Caco-2 (cell line): ENCODE measurements at regions not wholly inside any gene's neighbourhood (a gene's known extent, or its start where the extent isn't known, plus 50 kb on each side); places are given as distances from the start of the nearest gene placed in this dataset.

ENCODE experiments used
- BruUV-seq: library from RNA; stranded (reverse); fragments of 400-500 nt; replicated peaks from 2 replicates; lab custom pipeline; 2021; lab: Mats Ljungman, UMichigan
- CTCF ChIA-PET: fragments of 300-600 bp; sonication (Branson Sonifier 250); formaldehyde crosslinking; loops from one replicate; lab custom pipeline; 2022; ENCODE audit warnings: antibody characterized with exemption; lab: Charles Lee
- POLR2A ChIA-PET: fragments of 300-600 bp; sonication (Branson Sonifier 250); formaldehyde crosslinking; loops from one replicate; lab custom pipeline; 2022; ENCODE audit warnings: antibody characterized with exemption; lab: Charles Lee
- DNase-seq, 2 experiments: peaks; one replicate each; pipeline versions ENCODE4 v3.0.0 to v3.0.0-alpha.2; 2020 to 2022
- H3K27me3 ChIP-seq: replicated peaks from 2 replicates; pipeline ENCODE4 v1.6.0; 2011; ENCODE audit warnings: low read length; ENCODE audit not compliant: control insufficient read depth, insufficient read depth
- H3K36me3 ChIP-seq: 2 replicates; pipeline ENCODE4 v1.5.1; 2011; ENCODE audit warnings: low read length; ENCODE audit not compliant: control insufficient read depth, insufficient read depth
- H3K4me1 ChIP-seq: fragments of 250-450 bp; sonication (Bioruptor Pico); 2 replicates; pipeline ENCODE4 v1.5.1; 2020; ENCODE audit warnings: mild to moderate bottlenecking
- H3K4me3 ChIP-seq: 2 replicates; pipeline ENCODE4 v1.5.1; 2011; ENCODE audit warnings: low read depth, mild to moderate bottlenecking, control low read depth, low read length
- H3K9me3 ChIP-seq: fragments of 250-450 bp; sonication (Bioruptor Pico); 2 replicates; pipeline ENCODE4 v1.5.1; 2020; ENCODE audit warnings: mild to moderate bottlenecking, moderate library complexity
- H3K27ac Mint-ChIP-seq: one replicate; pipeline ENCODE4 v1.8.0; 2022; ENCODE audit warnings: mixed read lengths; ENCODE audit not compliant: unreplicated experiment
- H3K27me3 Mint-ChIP-seq: one replicate; pipeline ENCODE4 v1.8.0; 2022; ENCODE audit warnings: mixed read lengths; ENCODE audit not compliant: insufficient read depth, unreplicated experiment
- H3K36me3 Mint-ChIP-seq: one replicate; pipeline ENCODE4 v1.8.0; 2022; ENCODE audit warnings: mild to moderate bottlenecking, mixed read lengths; ENCODE audit not compliant: insufficient read depth, unreplicated experiment
- H3K4me1 Mint-ChIP-seq: one replicate; pipeline ENCODE4 v1.8.0; 2022; ENCODE audit warnings: low read depth, mixed read lengths; ENCODE audit not compliant: unreplicated experiment
- H3K4me3 Mint-ChIP-seq: one replicate; pipeline ENCODE4 v1.8.0; 2022; ENCODE audit warnings: mild to moderate bottlenecking, moderate library complexity, mixed read lengths; ENCODE audit not compliant: unreplicated experiment
- H3K9me3 Mint-ChIP-seq: one replicate; pipeline ENCODE4 v1.8.0; 2022; ENCODE audit warnings: mixed read lengths; ENCODE audit not compliant: unreplicated experiment
- CTCF ChIP-seq, 2 experiments: fragments of 200-600 bp in 1 of 2; IDR thresholded peaks; 1 replicate in 1 of 2; 2 replicates in 1 of 2; pipeline versions ENCODE4 v1.5.1 to v1.8.0; 2011 to 2022; ENCODE audit warnings: antibody characterized with exemption in 1 of 2, control low read depth in 1 of 2, inconsistent platforms in 1 of 2, low read depth in 1 of 2, low read length in 1 of 2, mild to moderate bottlenecking in 1 of 2, moderate library complexity in 1 of 2; ENCODE audit not compliant: insufficient read depth in 1 of 2, severe bottlenecking in 1 of 2, unreplicated experiment in 1 of 2
- intact Hi-C: fragments of 100-400 bp; cut with micrococcal nuclease; formaldehyde crosslinking; loops from one replicate; pipeline ENCODE4 v1.10.0; 2022; ENCODE audit not compliant: unreplicated experiment

GRCh38 chr4:126582737-126583136 lies 1050.0 kb upstream of the INTU start:
- no peaks in the 10 kb centered on the region for H3K27me3 ChIP-seq
- BruUV-seq = no TSS peak
- POLR2A ChIA-PET = no interaction called here
- Mint-ChIP-seq H3K9me3 (no peaks in the 10 kb centered on the region), H3K27ac (no peak overlapping the region), H3K27me3 (peaks cover 3% of the 10 kb centered on the region), H3K4me3 (no peak overlapping the region), H3K36me3 (no peaks in the 10 kb centered on the region), H3K4me1 (no peaks in the 10 kb centered on the region)
- CTCF ChIA-PET = no interaction called here
- no peak for DNase-seq
- H3K4me1 ChIP-seq = no peaks in the 10 kb centered on the region
- H3K36me3 ChIP-seq = no peaks in the 10 kb centered on the region
- no peak for TF ChIP-seq CTCF (IDR thresholded peaks at IDR 0.05; ENCODE audit: insufficient read depth in 1 of 2, low read depth in 1 of 2, low read length in 1 of 2, severe bottlenecking in 1 of 2, unreplicated experiment in 1 of 2)
- H3K4me3 ChIP-seq = no peak overlapping the region
- intact Hi-C loops = loop anchor here (10.0 kb wide), 1 partner anchor 98 kb away; no protein-coding TSS in a partner anchor
- H3K9me3 ChIP-seq = no peaks in the 10 kb centered on the region; the same call in 1 of the 2 replicates

- Histone ChIP-seq H3K9me3 (no peaks in the 10 kb centered on the region; the same call in 1 of the 2 replicates), H3K27me3 (no peaks in the 10 kb centered on the region), H3K36me3 (no peaks in the 10 kb centered on the region), H3K4me1 (no peaks in the 10 kb centered on the region), H3K4me3 (no peak overlapping the region)
- BruUV-seq = no TSS peak
- peak in 1 of 2 experiments; percentile 16 for DNase-seq
- no peak overlapping the region for H3K4me3 Mint-ChIP-seq
- H3K27me3 Mint-ChIP-seq = peaks cover 3% of the 10 kb centered on the region
- CTCF ChIA-PET = interaction anchor here (0.6 to 1.1 kb wide), 2 partner anchors 14 to 137 kb away, joined by 3 read pairs; no protein-coding TSS in a partner anchor
- no peak overlapping the region for H3K27ac Mint-ChIP-seq
- no peak for TF ChIP-seq CTCF (IDR thresholded peaks at IDR 0.05; ENCODE audit: insufficient read depth in 1 of 2, low read depth in 1 of 2, low read length in 1 of 2, severe bottlenecking in 1 of 2, unreplicated experiment in 1 of 2)
- no peaks in the 10 kb centered on the region for H3K9me3 Mint-ChIP-seq
- intact Hi-C loops = loop anchor here (10.0 kb wide), 1 partner anchor 99 kb away; no protein-coding TSS in a partner anchor
- no peaks in the 10 kb centered on the region for H3K36me3 Mint-ChIP-seq
- no peaks in the 10 kb centered on the region for H3K4me1 Mint-ChIP-seq
- POLR2A ChIA-PET = no interaction called here
These were observed 1049.2 kb upstream of the INTU start for GRCh38 chr4:126583509-126583908.

- Mint-ChIP-seq H3K4me1 (no peaks in the 10 kb centered on the region), H3K4me3 (no peak overlapping the region), H3K27ac (no peak overlapping the region), H3K27me3 (no peaks in the 10 kb centered on the region), H3K9me3 (no peaks in the 10 kb centered on the region), H3K36me3 (no peaks in the 10 kb centered on the region)
- no peak overlapping the region for H3K4me3 ChIP-seq
- DNase-seq = no peak
- TF ChIP-seq CTCF (IDR thresholded peaks at IDR 0.05; ENCODE audit: insufficient read depth in 1 of 2, low read depth in 1 of 2, low read length in 1 of 2, severe bottlenecking in 1 of 2, unreplicated experiment in 1 of 2) = no peak
- ChIA-PET POLR2A (no interaction called here), CTCF (no interaction called here)
- intact Hi-C loops = no loop called here
- no TSS peak for BruUV-seq
- no peaks in the 10 kb centered on the region for H3K4me1 ChIP-seq
- H3K9me3 ChIP-seq = no peaks in the 10 kb centered on the region
- H3K36me3 ChIP-seq = no peaks in the 10 kb centered on the region
- no peaks in the 10 kb centered on the region for H3K27me3 ChIP-seq
These were observed 1041.2 kb upstream of the INTU start for GRCh38 chr4:126591583-126591982.
